Prostate gland (tissue), 2 donors: ENCODE measurements at regions not wholly inside any gene's neighbourhood (a gene's known extent, or its start where the extent isn't known, plus 50 kb on each side); places are given as distances from the start of the nearest gene placed in this dataset.

Experiments used
- CTCF ChIP-seq, 4 experiments: fragments of 200-600 bp in 2 of 4; fragments of 450-650 bp in 2 of 4; sonication (generic) in 2 of 4; IDR thresholded peaks; 1 replicate in 3 of 4; 2 replicates in 1 of 4; pipeline ENCODE4 v1.5.1; 2016 to 2019; ENCODE audit warnings: antibody characterized with exemption in 4 of 4, mild to moderate bottlenecking in 2 of 4, moderate library complexity in 2 of 4
- POLR2AphosphoS5 ChIP-seq: sonication (generic); formaldehyde crosslinking; IDR thresholded peaks from one replicate; pipeline ENCODE4 v1.6.1; 2017; ENCODE audit warnings: antibody characterized with exemption

GRCh38 chr10:118917701-118918100 is 111.8 kb upstream of the NANOS1 start:
- TF ChIP-seq CTCF (IDR thresholded peaks at IDR 0.05) (no peak), POLR2AphosphoS5 (no peak)
